Activated CD8-positive, alpha-beta T cell treated with anti-CD3 and anti-CD28 coated beads, Interleukin-2, amount 10 ng/mL, durations not matched to agents 7 days and 5 days (primary cell): ENCODE measurements at regions not wholly inside any gene's neighbourhood (a gene's known extent, or its start where the extent isn't known, plus 50 kb on each side); places are given as distances from the start of the nearest gene placed in this dataset.
"Not testable (repeated sequence)": the region's sequence is repeated elsewhere in the genome, so short reads cannot be mapped to it uniquely, and the experiment has no call there.

Experiments
- ATAC-seq: fragments of 150-1000 bp; cut with Tn5 transposase; one replicate; pipeline ENCODE4 v1.10.0; 2021; ENCODE audit warnings: moderate library complexity
- CTCF ChIA-PET: fragments of 350-600 bp; sonication (Branson Sonifier 250); formaldehyde crosslinking; loops from one replicate; lab custom pipeline; 2021; ENCODE audit warnings: antibody characterized with exemption; lab: Charles Lee
- POLR2A ChIA-PET: fragments of 350-600 bp; sonication (Branson Sonifier 250); formaldehyde crosslinking; loops from one replicate; lab custom pipeline; 2021; ENCODE audit warnings: antibody characterized with exemption; lab: Charles Lee
- DNase-seq: peaks from one replicate; pipeline ENCODE4 v3.0.0-alpha.2; 2020
- H3K27ac Mint-ChIP-seq: one replicate; pipeline ENCODE4 v1.8.0; 2021; ENCODE audit warnings: mild to moderate bottlenecking, mixed read lengths
- H3K27me3 Mint-ChIP-seq: one replicate; pipeline ENCODE4 v1.8.0; 2021; ENCODE audit warnings: low read depth, mixed read lengths
- H3K36me3 Mint-ChIP-seq: one replicate; pipeline ENCODE4 v1.8.0; 2021; ENCODE audit warnings: low read depth, mixed read lengths
- H3K4me1 Mint-ChIP-seq: one replicate; pipeline ENCODE4 v1.8.0; 2021; ENCODE audit warnings: low read depth, mixed read lengths
- H3K4me3 Mint-ChIP-seq: one replicate; pipeline ENCODE4 v1.8.0; 2021; ENCODE audit warnings: mild to moderate bottlenecking, mixed read lengths
- H3K9me3 Mint-ChIP-seq: one replicate; pipeline ENCODE4 v1.8.0; 2022; ENCODE audit warnings: mixed read lengths; ENCODE audit not compliant: insufficient read depth

GRCh38 chr12:124222368-124223245 lies 72.3 kb upstream of the RFLNA start:
- Mint-ChIP-seq H3K9me3 (peaks cover 10% of the 10 kb centered on the region), H3K36me3 (no peaks in the 10 kb centered on the region), H3K4me3 (no peak overlapping the region), H3K27ac (no peak overlapping the region), H3K4me1 (peaks cover 22% of the 10 kb centered on the region), H3K27me3 (peaks cover 17% of the 10 kb centered on the region)
- no peak for DNase-seq
- ATAC-seq, result no peak
- CTCF ChIA-PET, result no interaction called here
- POLR2A ChIA-PET, result no interaction called here

GRCh38 chr12:124223733-124224138 lies 71.2 kb upstream of the RFLNA start:
- Mint-ChIP-seq H3K9me3 (peaks cover 10% of the 10 kb centered on the region), H3K27ac (peak overlapping the region; percentile 13), H3K4me1 (peaks cover 20% of the 10 kb centered on the region), H3K27me3 (peaks cover 23% of the 10 kb centered on the region)
- POLR2A ChIA-PET, H3K36me3 Mint-ChIP-seq, H3K4me3 Mint-ChIP-seq, CTCF ChIA-PET: not testable (repeated sequence)
- peak; percentile 68 for DNase-seq
- ATAC-seq, result peak; percentile 83

GRCh38 chr12:124224535-124225110 lies 70.3 kb upstream of the RFLNA start:
- Mint-ChIP-seq H3K4me1 (peaks cover 20% of the 10 kb centered on the region), H3K9me3 (peaks cover 10% of the 10 kb centered on the region), H3K27me3 (peaks cover 23% of the 10 kb centered on the region), H3K27ac (no peak overlapping the region), H3K36me3 (no peaks in the 10 kb centered on the region), H3K4me3 (no peak overlapping the region)
- ATAC-seq, result no peak
- DNase-seq, result no peak
- POLR2A ChIA-PET, result no interaction called here
- CTCF ChIA-PET, result no interaction called here

GRCh38 chr12:124225730-124226129 lies 69.2 kb upstream of the RFLNA start:
- Mint-ChIP-seq H3K27me3 (peaks cover 24% of the 10 kb centered on the region), H3K4me1 (peaks cover 29% of the 10 kb centered on the region), H3K9me3 (peaks cover 5% of the 10 kb centered on the region), H3K36me3 (no peaks in the 10 kb centered on the region), H3K27ac (no peak overlapping the region), H3K4me3 (no peak overlapping the region)
- DNase-seq (no peak), ATAC-seq (no peak)
- POLR2A ChIA-PET, result no interaction called here
- CTCF ChIA-PET, result no interaction called here

- Mint-ChIP-seq H3K9me3 (no peaks in the 10 kb centered on the region), H3K4me1 (peaks cover 25% of the 10 kb centered on the region), H3K4me3 (no peak overlapping the region), H3K27ac (no peak overlapping the region), H3K27me3 (peaks cover 23% of the 10 kb centered on the region), H3K36me3 (no peaks in the 10 kb centered on the region)
- ATAC-seq (peak; percentile 24), DNase-seq (peak; percentile 23)
- ChIA-PET CTCF (no interaction called here), POLR2A (no interaction called here)
These were observed 66.8 kb upstream of the RFLNA start for GRCh38 chr12:124227951-124228711.

GRCh38 chr12:124229520-124229919 lies 65.4 kb upstream of the RFLNA start:
- ATAC-seq, result no peak
- Mint-ChIP-seq H3K4me3 (no peak overlapping the region), H3K36me3 (no peaks in the 10 kb centered on the region), H3K4me1 (peaks cover 14% of the 10 kb centered on the region), H3K27me3 (peaks cover 21% of the 10 kb centered on the region), H3K27ac (no peak overlapping the region), H3K9me3 (no peaks in the 10 kb centered on the region)
- ChIA-PET CTCF (no interaction called here), POLR2A (no interaction called here)
- DNase-seq, result no peak

GRCh38 chr12:124230117-124230757 lies 64.7 kb upstream of the RFLNA start:
- Mint-ChIP-seq H3K4me3 (no peak overlapping the region), H3K27me3 (peaks cover 21% of the 10 kb centered on the region), H3K9me3 (no peaks in the 10 kb centered on the region), H3K27ac (no peak overlapping the region), H3K36me3 (no peaks in the 10 kb centered on the region), H3K4me1 (peaks cover 14% of the 10 kb centered on the region)
- POLR2A ChIA-PET, result no interaction called here
- CTCF ChIA-PET, result no interaction called here
- ATAC-seq (no peak), DNase-seq (no peak)

GRCh38 chr12:124230789-124231188 lies 64.1 kb upstream of the RFLNA start:
- peaks cover 14% of the 10 kb centered on the region for H3K4me1 Mint-ChIP-seq
- no peak overlapping the region for H3K27ac Mint-ChIP-seq
- ATAC-seq, result no peak
- no peaks in the 10 kb centered on the region for H3K36me3 Mint-ChIP-seq
- no peaks in the 10 kb centered on the region for H3K9me3 Mint-ChIP-seq
- ChIA-PET POLR2A (no interaction called here), CTCF (no interaction called here)
- H3K27me3 Mint-ChIP-seq, result peaks cover 17% of the 10 kb centered on the region
- no peak for DNase-seq
- no peak overlapping the region for H3K4me3 Mint-ChIP-seq

GRCh38 chr12:124231980-124232653 lies 62.8 kb upstream of the RFLNA start:
- H3K4me1 Mint-ChIP-seq, result peaks cover 14% of the 10 kb centered on the region
- no peak overlapping the region for H3K4me3 Mint-ChIP-seq
- H3K27ac Mint-ChIP-seq, result no peak overlapping the region
- peaks cover 14% of the 10 kb centered on the region for H3K27me3 Mint-ChIP-seq
- ChIA-PET POLR2A (interaction anchor here (0.6 kb wide), 1 partner anchor 214 kb away, joined by 3 read pairs; no protein-coding TSS in a partner anchor), CTCF (no interaction called here)
- ATAC-seq (no peak), DNase-seq (no peak)
- H3K9me3 Mint-ChIP-seq, result no peaks in the 10 kb centered on the region
- H3K36me3 Mint-ChIP-seq, result no peaks in the 10 kb centered on the region

- no peak overlapping the region for H3K4me3 Mint-ChIP-seq
- H3K27me3 Mint-ChIP-seq, result peaks cover 11% of the 10 kb centered on the region
- DNase-seq (no peak), ATAC-seq (no peak)
- CTCF ChIA-PET, result no interaction called here
- no peak overlapping the region for H3K27ac Mint-ChIP-seq
- POLR2A ChIA-PET, result no interaction called here
- H3K36me3 Mint-ChIP-seq, result no peaks in the 10 kb centered on the region
- peaks cover 14% of the 10 kb centered on the region for H3K4me1 Mint-ChIP-seq
- H3K9me3 Mint-ChIP-seq, result no peaks in the 10 kb centered on the region
These were observed 62.3 kb upstream of the RFLNA start for GRCh38 chr12:124232654-124232987.

GRCh38 chr12:124233041-124233796 lies 61.7 kb upstream of the RFLNA start:
- no peaks in the 10 kb centered on the region for H3K36me3 Mint-ChIP-seq
- H3K27ac Mint-ChIP-seq, result no peak overlapping the region
- peaks cover 7% of the 10 kb centered on the region for H3K27me3 Mint-ChIP-seq
- no peak for ATAC-seq
- peaks cover 9% of the 10 kb centered on the region for H3K4me1 Mint-ChIP-seq
- DNase-seq, result no peak
- ChIA-PET CTCF (no interaction called here), POLR2A (no interaction called here)
- H3K9me3 Mint-ChIP-seq, result no peaks in the 10 kb centered on the region
- no peak overlapping the region for H3K4me3 Mint-ChIP-seq
